SK-N-SH treated with all-trans-retinoic acid at 6 μM for 48 hours (cell line): ENCODE measurements at regions not wholly inside any gene's neighbourhood (a gene's known extent, or its start where the extent isn't known, plus 50 kb on each side); places are given as distances from the start of the nearest gene placed in this dataset.

Source experiments
- ESRRG ChIP-seq: fragments of 250-450 bp; sonication (Bioruptor Pico); IDR thresholded peaks from 2 replicates; pipeline ENCODE4 v1.6.1; 2021; ENCODE audit warnings: mild to moderate bottlenecking
- OSR1 ChIP-seq: fragments of 250-450 bp; sonication (Bioruptor Pico); IDR thresholded peaks from 2 replicates; pipeline ENCODE4 v1.8.0; 2022; ENCODE audit warnings: moderate library complexity, mild to moderate bottlenecking, inconsistent platforms
- ZFP3 ChIP-seq: fragments of 250-450 bp; sonication (Bioruptor Pico); IDR thresholded peaks from 2 replicates; pipeline ENCODE4 v1.5.0; 2020; ENCODE audit warnings: mild to moderate bottlenecking, moderate library complexity
- ZNF565 ChIP-seq: fragments of 450-650 bp; formaldehyde crosslinking; conservative IDR thresholded peaks from 2 replicates; pipeline ENCODE4 v1.5.0; 2020; ENCODE audit warnings: low read depth, mild to moderate bottlenecking, moderate library complexity
- TF ChIP-seq, protein P1 (sequence below): fragments of 250-450 bp; sonication (Bioruptor Pico); IDR thresholded peaks from 2 replicates; pipeline ENCODE4 v1.5.1; 2020; ENCODE audit warnings: low read depth, mild to moderate bottlenecking, moderate library complexity

- TF ChIP-seq ESRRG (CRISPR knock-in tag) (no peak), ZNF565 (no peak), OSR1 (CRISPR knock-in tag) (no peak), ZFP3 (no peak)
- TF ChIP-seq, protein P1, sequence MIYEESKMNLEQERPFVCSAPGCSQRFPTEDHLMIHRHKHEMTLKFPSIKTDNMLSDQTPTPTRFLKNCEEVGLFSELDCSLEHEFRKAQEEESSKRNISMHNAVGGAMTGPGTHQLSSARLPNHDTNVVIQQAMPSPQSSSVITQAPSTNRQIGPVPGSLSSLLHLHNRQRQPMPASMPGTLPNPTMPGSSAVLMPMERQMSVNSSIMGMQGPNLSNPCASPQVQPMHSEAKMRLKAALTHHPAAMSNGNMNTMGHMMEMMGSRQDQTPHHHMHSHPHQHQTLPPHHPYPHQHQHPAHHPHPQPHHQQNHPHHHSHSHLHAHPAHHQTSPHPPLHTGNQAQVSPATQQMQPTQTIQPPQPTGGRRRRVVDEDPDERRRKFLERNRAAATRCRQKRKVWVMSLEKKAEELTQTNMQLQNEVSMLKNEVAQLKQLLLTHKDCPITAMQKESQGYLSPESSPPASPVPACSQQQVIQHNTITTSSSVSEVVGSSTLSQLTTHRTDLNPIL (CRISPR knock-in tag), result no peak
Measured at GRCh38 chr2:189267925-189268579, 88.5 kb upstream of the COL5A2 start.
